K562 (cell line): ENCODE measurements at regions not wholly inside any gene's neighbourhood (a gene's known extent, or its start where the extent isn't known, plus 50 kb on each side); places are given as distances from the start of the nearest gene placed in this dataset.

Experiments
- ATAC-seq: fragments of 200-7000 bp; cut with Tn5 transposase; 3 replicates; pipeline ENCODE4 v1.9.1; 2020; ENCODE audit warnings: moderate library complexity
- BruUV-seq: library from RNA; stranded (reverse); fragments of 400-500 nt; replicated peaks from 2 replicates; lab custom pipeline; 2021; lab: Mats Ljungman, UMichigan
- CTCF ChIA-PET: fragments of 300-600 bp; formaldehyde crosslinking; extraction: SDS; loops from one replicate; lab custom pipeline; 2021; ENCODE audit warnings: low intra/inter-chr PET ratio; lab: Yijun Ruan, JAX
- POLR2A ChIA-PET: fragments of 300-600, 350-650 bp; sonication (Branson Sonifier 250); formaldehyde crosslinking; extraction: SDS; loops from one replicate; lab custom pipeline; 2021; ENCODE audit warnings: antibody characterized with exemption, inconsistent platforms; lab: Yijun Ruan, JAX
- DNase-seq, 4 experiments: peaks; one replicate each; pipeline versions ENCODE4 v3.0.0 to v3.0.0-alpha.2; 2011 to 2018; ENCODE audit warnings: low spot score in 3 of 4, mixed read lengths in 3 of 4; ENCODE audit errors: extremely low read depth in 1 of 4
- FAIRE-seq: peaks from 2 replicates; lab custom pipeline; 2011; peaks lifted over from hg19 to GRCh38; lab: Jason Lieb, UNC
- H2AFZ ChIP-seq: 2 replicates; pipeline ENCODE4 v1.6.0; 2011; ENCODE audit warnings: low read depth, low read length, control low read depth, inconsistent platforms
- H3K27ac ChIP-seq: fragments of 200-600 bp; 3 replicates; pipeline ENCODE4 v1.8.0; 2011; ENCODE audit warnings: low read depth, mild to moderate bottlenecking, control low read depth, inconsistent platforms, low read length, moderate library complexity, mixed read lengths; ENCODE audit errors: extremely low read depth
- H3K27me3 ChIP-seq, 2 experiments: fragments of 300-600 bp in 1 of 2; 2 replicates in 1 of 2; 3 replicates in 1 of 2; pipeline versions ENCODE4 v1.6.0 to v1.8.0; 2011; ENCODE audit warnings: inconsistent platforms in 2 of 2, low read length in 2 of 2, mild to moderate bottlenecking in 1 of 2, mixed read lengths in 1 of 2, moderate library complexity in 1 of 2; ENCODE audit not compliant: control insufficient read depth in 2 of 2, insufficient read depth in 2 of 2
- H3K36me3 ChIP-seq: fragments of 300-600 bp; 3 replicates; pipeline ENCODE4 v1.8.0; 2011; ENCODE audit warnings: mild to moderate bottlenecking, low read length, inconsistent platforms; ENCODE audit not compliant: control insufficient read depth, insufficient read depth
- H3K4me1 ChIP-seq, 2 experiments: fragments of 200-600 bp in 1 of 2; replicated peaks in 1 of 2; 2 replicates in 1 of 2; 3 replicates in 1 of 2; pipeline versions ENCODE4 v1.5.1 to v1.8.0; 2011; ENCODE audit warnings: inconsistent platforms in 2 of 2, low read length in 2 of 2, mild to moderate bottlenecking in 1 of 2, mixed read lengths in 1 of 2, moderate library complexity in 1 of 2; ENCODE audit not compliant: control insufficient read depth in 2 of 2, insufficient read depth in 2 of 2
- H3K4me2 ChIP-seq: 2 replicates; pipeline ENCODE4 v1.6.1; 2011; ENCODE audit warnings: low read length, control low read depth, inconsistent platforms, mixed read lengths; ENCODE audit not compliant: insufficient read depth
- H3K4me3 ChIP-seq: fragments of 200-600 bp; sonication (generic), shearing (Covaris generic); 2 replicates; pipeline ENCODE4 v1.5.1; 2016; ENCODE audit warnings: control low read depth, inconsistent platforms
- H3K79me2 ChIP-seq: fragments of 200-600 bp; 3 replicates; pipeline ENCODE4 v1.8.0; 2011; ENCODE audit warnings: low read length, inconsistent platforms; ENCODE audit not compliant: control insufficient read depth, insufficient read depth
- H3K9ac ChIP-seq, 2 experiments: 2 replicates each; pipeline versions ENCODE4 v1.6.0 to v1.6.1; 2011; ENCODE audit warnings: low read depth in 2 of 2, low read length in 2 of 2, control low read depth in 1 of 2, inconsistent platforms in 1 of 2, mild to moderate bottlenecking in 1 of 2, mixed read lengths in 1 of 2; ENCODE audit not compliant: insufficient read depth in 1 of 2
- H3K9me1 ChIP-seq: one replicate; pipeline ENCODE4 v1.6.0; 2011; ENCODE audit warnings: inconsistent platforms, mild to moderate bottlenecking, low read length, moderate library complexity; ENCODE audit not compliant: control insufficient read depth, insufficient read depth
- H3K9me3 ChIP-seq: replicated peaks from 2 replicates; pipeline ENCODE4 v1.5.1; 2011; ENCODE audit warnings: low read depth, low read length, inconsistent platforms; ENCODE audit not compliant: control insufficient read depth, insufficient read depth
- H4K20me1 ChIP-seq: replicated peaks from 2 replicates; pipeline ENCODE4 v1.6.1; 2011; ENCODE audit warnings: low read length, inconsistent platforms, mixed read lengths; ENCODE audit not compliant: control insufficient read depth, insufficient read depth
- ATF6 ChIP-seq: sonication (generic); formaldehyde crosslinking; IDR thresholded peaks from 2 replicates; pipeline ENCODE4 v1.4.0; 2020; ENCODE audit warnings: mild to moderate bottlenecking, missing genetic modification reagents
- CBX8 ChIP-seq: fragments of 200-600 bp; sonication (generic); IDR thresholded peaks from 2 replicates; pipeline ENCODE4 v1.6.1; 2012; ENCODE audit warnings: borderline replicate concordance, mixed run types, low read depth, mild to moderate bottlenecking, moderate library complexity, mixed read lengths, low read length, control low read depth, inconsistent platforms; ENCODE audit not compliant: poor library complexity, severe bottlenecking; ENCODE audit errors: extremely low read depth
- HMGN3 ChIP-seq: IDR thresholded peaks from 2 replicates; pipeline ENCODE4 v1.6.1; 2011; ENCODE audit warnings: borderline replicate concordance, low read depth, mild to moderate bottlenecking, mixed read lengths, low read length; ENCODE audit not compliant: insufficient read length; ENCODE audit errors: extremely low read depth
- WGBS: fragments of 100-300 bp; shearing (Covaris generic); methylation state at CpG from one replicate; pipeline ENCODE4 v1.1.6; 2016; ENCODE audit warnings: low coverage, mixed read lengths; ENCODE audit not compliant: insufficient coverage; ENCODE audit errors: missing lambda C conversion rate; 5-methylcytosine and 5-hydroxymethylcytosine counted together
- in situ Hi-C: fragments of 300-500 bp; cut with MboI; formaldehyde crosslinking; loops from 4 replicates; pipeline ENCODE4 v1.15.0; 2018; ENCODE audit warnings: inconsistent platforms, mixed read lengths
- intact Hi-C: fragments of 100-400 bp; cut with micrococcal nuclease; formaldehyde crosslinking; loops from 2 replicates; pipeline ENCODE4 v1.14.2; 2022

GRCh38 chr22:46060292-46061123, 83.5 kb upstream of the WNT7B start:
- peaks cover 0 to 14% of the 10 kb centered on the region in 2 experiments; a peak in 3 of 5 replicates for H3K27me3 ChIP-seq
- no peak overlapping the region for H3K4me3 ChIP-seq
- ATAC-seq: no peak
- H3K4me2 ChIP-seq: no peak overlapping the region
- POLR2A ChIA-PET: no interaction called here
- no peaks in the 10 kb centered on the region for H3K79me2 ChIP-seq
- no peak overlapping the region for H2AFZ ChIP-seq
- in situ Hi-C loops: no loop called here
- DNase-seq: no peak
- H3K9me3 ChIP-seq: no peaks in the 10 kb centered on the region
- H3K27ac ChIP-seq: no peak overlapping the region
- no peaks in the 10 kb centered on the region for H3K9me1 ChIP-seq
- intact Hi-C loops: no loop called here
- WGBS: 61% methylated on average over 12 of the region's 14 CpGs
- no peaks in the 10 kb centered on the region for H4K20me1 ChIP-seq
- TF ChIP-seq ATF6 (CRISPR knock-in tag) (no peak), HMGN3 (no peak), CBX8 (peak; percentile 52)
- TF ChIP-seq, all 486 proteins: peak for 1
- Histone ChIP-seq H3K4me1 (peaks cover 4 to 22% of the 10 kb centered on the region in 2 experiments; a peak in 4 of 5 replicates), H3K36me3 (no peaks in the 10 kb centered on the region), H3K9ac (no peak overlapping the region)
- CTCF ChIA-PET: no interaction called here
- FAIRE-seq: no peak
- no TSS peak for BruUV-seq
